HL-60 (cell line): ENCODE measurements at regions not wholly inside any gene's neighbourhood (a gene's known extent, or its start where the extent isn't known, plus 50 kb on each side); places are given as distances from the start of the nearest gene placed in this dataset.

Experiments used
- CTCF ChIP-seq: IDR thresholded peaks from one replicate; pipeline ENCODE4 v1.5.1; 2011; ENCODE audit warnings: low read length, control low read depth, inconsistent platforms; ENCODE audit not compliant: insufficient read depth
- GABPA ChIP-seq: IDR thresholded peaks from 2 replicates; pipeline ENCODE4 v1.6.1; 2012; ENCODE audit warnings: low read depth
- POLR2AphosphoS5 ChIP-seq: IDR thresholded peaks from 2 replicates; pipeline ENCODE4 v1.6.1; 2012; ENCODE audit warnings: low read depth
- SPI1 ChIP-seq: IDR thresholded peaks from 2 replicates; pipeline ENCODE4 v1.6.1; 2012; ENCODE audit warnings: low read depth, mild to moderate bottlenecking, borderline replicate concordance
- TF ChIP-seq, protein P1 (sequence below): IDR thresholded peaks from 2 replicates; pipeline ENCODE4 v1.6.1; 2012; ENCODE audit warnings: low read depth; ENCODE audit not compliant: insufficient replicate concordance

- TF ChIP-seq CTCF: no peak
- TF ChIP-seq, protein P1, sequence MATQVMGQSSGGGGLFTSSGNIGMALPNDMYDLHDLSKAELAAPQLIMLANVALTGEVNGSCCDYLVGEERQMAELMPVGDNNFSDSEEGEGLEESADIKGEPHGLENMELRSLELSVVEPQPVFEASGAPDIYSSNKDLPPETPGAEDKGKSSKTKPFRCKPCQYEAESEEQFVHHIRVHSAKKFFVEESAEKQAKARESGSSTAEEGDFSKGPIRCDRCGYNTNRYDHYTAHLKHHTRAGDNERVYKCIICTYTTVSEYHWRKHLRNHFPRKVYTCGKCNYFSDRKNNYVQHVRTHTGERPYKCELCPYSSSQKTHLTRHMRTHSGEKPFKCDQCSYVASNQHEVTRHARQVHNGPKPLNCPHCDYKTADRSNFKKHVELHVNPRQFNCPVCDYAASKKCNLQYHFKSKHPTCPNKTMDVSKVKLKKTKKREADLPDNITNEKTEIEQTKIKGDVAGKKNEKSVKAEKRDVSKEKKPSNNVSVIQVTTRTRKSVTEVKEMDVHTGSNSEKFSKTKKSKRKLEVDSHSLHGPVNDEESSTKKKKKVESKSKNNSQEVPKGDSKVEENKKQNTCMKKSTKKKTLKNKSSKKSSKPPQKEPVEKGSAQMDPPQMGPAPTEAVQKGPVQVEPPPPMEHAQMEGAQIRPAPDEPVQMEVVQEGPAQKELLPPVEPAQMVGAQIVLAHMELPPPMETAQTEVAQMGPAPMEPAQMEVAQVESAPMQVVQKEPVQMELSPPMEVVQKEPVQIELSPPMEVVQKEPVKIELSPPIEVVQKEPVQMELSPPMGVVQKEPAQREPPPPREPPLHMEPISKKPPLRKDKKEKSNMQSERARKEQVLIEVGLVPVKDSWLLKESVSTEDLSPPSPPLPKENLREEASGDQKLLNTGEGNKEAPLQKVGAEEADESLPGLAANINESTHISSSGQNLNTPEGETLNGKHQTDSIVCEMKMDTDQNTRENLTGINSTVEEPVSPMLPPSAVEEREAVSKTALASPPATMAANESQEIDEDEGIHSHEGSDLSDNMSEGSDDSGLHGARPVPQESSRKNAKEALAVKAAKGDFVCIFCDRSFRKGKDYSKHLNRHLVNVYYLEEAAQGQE: no peak
- no peak for TF ChIP-seq POLR2AphosphoS5
- no peak for TF ChIP-seq GABPA
- no peak for TF ChIP-seq SPI1
These were observed 228.3 kb upstream of the ZP4 start for GRCh38 chr1:238119060-238119459.
